ENCODE measurements at regions not wholly inside any gene's neighbourhood (a gene's known extent, or its start where the extent isn't known, plus 50 kb on each side); places are given as distances from the start of the nearest gene placed in this dataset.

DNA sequence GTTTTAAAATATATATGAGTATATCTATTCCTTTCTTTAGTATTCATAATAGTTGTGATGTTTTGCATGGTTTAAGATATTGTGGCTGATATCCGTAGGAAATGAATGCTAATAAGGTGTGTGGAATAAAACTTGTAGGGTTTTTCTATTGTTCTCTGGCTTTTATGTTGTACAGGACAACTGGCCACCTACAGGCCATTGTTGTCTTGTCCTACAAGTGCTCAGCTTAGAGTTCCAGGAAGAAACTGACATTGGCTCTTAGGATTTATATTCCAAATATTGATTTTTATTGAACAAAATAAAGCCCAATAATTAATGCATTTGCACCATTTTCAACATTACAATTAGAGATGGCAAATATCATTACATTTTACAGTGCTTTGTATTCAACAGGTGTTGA is 512.8 kb upstream of the TENM4 start:
- DNase-seq (ENCODE audit: low read depth): no peak

- DNase-seq (ENCODE audit: low read depth): no peak
These were observed 509.9 kb upstream of the TENM4 start for GRCh38 chr11:79950741-79951140.

- DNase-seq (ENCODE audit: low read depth): no peak
These were observed 509.3 kb upstream of the TENM4 start for GRCh38 chr11:79950172-79950571.

DNA sequence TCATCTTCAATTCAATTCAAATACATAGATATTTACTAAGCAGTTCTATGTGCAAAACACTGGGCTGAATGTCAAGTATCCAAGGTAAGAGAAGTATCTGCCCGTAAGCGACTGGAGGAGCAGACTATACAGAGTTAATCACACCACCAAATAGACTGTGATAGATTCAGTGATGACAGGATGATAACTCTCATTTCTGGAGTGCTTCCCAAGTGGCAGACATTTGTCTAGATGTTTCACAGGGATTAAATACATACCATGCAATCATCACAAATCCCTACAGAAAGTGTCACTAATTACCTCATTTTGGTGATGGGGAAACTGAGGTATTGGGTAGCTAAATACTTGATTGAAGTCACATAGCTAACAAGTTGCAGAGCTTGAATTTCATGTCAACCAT is 508.7 kb upstream of the TENM4 start:
- no peak for DNase-seq (ENCODE audit: low read depth)

- DNase-seq (ENCODE audit: low read depth): no peak
These were observed 501.8 kb upstream of the TENM4 start for GRCh38 chr11:79942646-79943045.

GRCh38 chr11:79942090-79942489 is 501.3 kb upstream of the TENM4 start:
- no peak for DNase-seq (ENCODE audit: low read depth)

GRCh38 chr11:79940974-79941735 is 500.3 kb upstream of the TENM4 start:
- DNase-seq (ENCODE audit: low read depth): no peak

GRCh38 chr11:79940165-79940564 is 499.3 kb upstream of the TENM4 start:
- no peak for DNase-seq (ENCODE audit: low read depth)

DNA sequence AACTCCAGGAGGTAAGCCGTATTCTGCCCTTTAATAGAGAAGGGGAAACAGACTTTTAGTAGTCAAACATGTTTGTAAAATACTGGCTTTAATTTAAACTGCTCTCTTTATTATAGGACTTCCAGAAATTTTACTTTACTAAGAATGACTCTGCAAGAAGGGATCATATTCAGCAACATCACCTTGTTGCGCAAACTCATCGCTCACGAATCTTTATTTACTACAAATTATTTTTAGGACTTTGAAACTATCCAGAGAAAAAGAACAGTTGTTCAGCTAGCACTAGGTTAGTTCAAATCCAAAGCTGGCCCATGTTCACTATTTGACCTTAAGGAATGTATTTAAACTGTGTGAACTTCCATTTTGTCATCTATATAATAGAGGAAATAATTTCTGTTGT is 498.3 kb upstream of the TENM4 start:
- no peak for DNase-seq (ENCODE audit: low read depth)

GRCh38 chr11:79937676-79938334 is 497.0 kb upstream of the TENM4 start:
- no peak for DNase-seq (ENCODE audit: low read depth)

DNA sequence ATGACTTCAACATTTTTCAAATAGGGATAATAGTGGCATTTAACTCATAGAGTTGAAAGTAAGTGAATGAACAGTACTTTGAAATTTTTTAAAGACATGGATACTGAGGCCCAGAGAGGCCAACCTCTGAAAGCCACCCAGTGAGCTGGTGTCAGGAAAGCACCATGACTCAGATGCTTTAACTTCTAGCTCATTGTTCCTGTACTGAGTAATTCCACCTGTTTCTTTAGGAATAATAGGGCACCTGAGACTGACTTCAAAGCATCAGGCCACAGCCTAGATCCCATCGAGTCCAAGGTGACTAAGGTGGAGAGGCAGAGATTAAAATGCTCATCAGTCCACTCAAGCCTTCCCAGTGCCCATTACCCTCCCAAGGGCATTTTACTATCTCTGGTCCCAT is 491.8 kb upstream of the TENM4 start:
- no peak for DNase-seq (ENCODE audit: low read depth)

DNA sequence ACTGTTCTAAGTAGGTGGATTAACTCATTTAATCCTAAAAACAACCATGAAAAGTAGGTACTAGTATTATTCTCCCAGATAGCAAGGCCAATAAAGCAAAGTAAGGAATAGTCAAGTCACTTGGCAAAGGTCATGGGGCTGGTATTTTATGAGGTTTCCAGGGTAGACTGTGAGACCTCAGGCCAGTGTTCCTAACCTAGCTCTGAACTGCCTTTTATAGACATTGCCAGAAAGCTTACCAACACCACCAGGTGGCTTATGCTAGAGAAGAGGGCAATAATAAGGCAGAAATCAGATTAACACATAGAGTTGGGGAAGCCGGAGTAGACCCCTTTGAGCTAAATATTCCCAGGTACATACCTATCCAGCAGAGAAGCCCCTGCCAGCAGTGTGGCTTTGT is 490.9 kb upstream of the TENM4 start:
- no peak for DNase-seq (ENCODE audit: low read depth)

- DNase-seq (ENCODE audit: low read depth): no peak
These were observed 485.9 kb upstream of the TENM4 start for GRCh38 chr11:79926707-79927106.

GRCh38 chr11:79925570-79925969 is 484.7 kb upstream of the TENM4 start:
- DNase-seq (ENCODE audit: low read depth): no peak

DNA sequence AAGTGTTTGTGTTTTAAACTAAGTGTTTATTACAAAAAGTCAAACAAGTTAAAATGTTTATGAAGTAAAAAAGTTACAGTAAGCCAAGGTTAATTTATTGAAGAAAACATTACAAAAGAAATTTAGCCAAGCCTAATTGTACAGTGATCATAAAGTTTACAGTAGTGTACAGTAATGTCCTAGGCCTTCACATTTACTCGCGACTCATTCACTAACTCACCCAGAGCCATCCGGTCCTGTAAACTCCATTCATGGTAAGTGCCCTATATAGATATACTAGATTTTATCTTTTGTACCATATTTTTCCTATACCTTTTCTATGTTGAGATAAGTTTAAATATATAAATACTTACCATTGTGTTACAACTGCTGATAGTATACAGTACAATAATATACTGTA is 481.8 kb upstream of the TENM4 start:
- no peak for DNase-seq (ENCODE audit: low read depth)

DNA sequence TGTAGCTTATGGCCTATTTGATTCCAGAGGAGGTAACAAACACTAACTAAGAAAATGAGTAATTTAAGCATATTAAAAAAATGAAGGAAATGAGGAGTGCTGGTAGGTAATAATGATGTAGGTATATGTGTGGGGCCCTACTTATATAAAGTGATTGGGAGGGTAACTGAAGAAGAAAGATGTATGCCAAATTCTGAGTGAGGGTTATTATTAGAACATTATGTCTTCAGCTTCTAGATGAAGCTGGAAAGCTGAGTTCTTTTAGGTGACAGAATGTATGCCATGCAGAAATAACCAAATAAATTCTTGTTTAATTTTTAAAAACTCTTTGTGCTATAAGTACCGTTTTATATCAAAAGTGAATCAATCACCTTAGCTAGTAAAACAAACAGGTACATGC is 479.6 kb upstream of the TENM4 start:
- no peak for DNase-seq (ENCODE audit: low read depth)

DNA sequence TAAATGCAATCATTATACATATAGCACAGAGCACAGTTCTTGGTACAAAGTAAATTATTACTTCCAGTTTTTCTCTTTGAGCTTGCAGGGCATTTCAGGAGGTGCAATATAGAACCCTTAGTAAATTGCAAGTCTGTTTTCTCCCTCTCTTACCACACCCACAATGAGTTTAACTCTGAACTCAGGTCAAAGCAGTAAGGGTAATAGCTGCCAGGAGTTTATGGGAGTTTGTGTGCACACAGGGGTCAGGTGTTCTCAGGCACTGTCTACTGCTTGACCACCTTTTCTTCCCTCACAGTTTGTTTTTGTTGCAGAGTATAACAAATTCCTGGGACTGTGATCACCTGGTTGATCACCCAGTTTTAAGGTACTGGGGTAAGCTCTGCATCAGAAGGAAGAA is 478.5 kb upstream of the TENM4 start:
- DNase-seq (ENCODE audit: low read depth): no peak

DNA sequence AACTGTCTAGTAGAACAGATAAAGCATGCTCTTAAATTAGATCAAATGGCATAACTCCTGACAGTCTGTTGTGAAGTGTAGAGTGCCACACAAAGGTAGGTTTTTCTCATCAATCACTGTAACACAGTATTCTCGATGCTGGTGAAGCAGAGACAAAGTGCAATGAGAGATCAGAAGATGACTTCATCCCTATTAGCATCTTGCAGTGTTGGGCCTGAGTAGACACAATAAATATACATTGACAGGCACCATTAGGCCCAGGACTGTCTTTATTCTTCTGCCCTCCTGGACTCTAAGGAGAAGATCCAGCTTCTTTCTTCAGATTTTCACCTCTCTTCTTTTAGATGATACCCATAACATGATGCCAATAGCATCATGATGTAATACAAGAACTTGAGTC is 478.0 kb upstream of the TENM4 start:
- DNase-seq (ENCODE audit: low read depth): no peak

GRCh38 chr11:79906164-79906563 is 465.3 kb upstream of the TENM4 start:
- no peak for DNase-seq (ENCODE audit: low read depth)

DNA sequence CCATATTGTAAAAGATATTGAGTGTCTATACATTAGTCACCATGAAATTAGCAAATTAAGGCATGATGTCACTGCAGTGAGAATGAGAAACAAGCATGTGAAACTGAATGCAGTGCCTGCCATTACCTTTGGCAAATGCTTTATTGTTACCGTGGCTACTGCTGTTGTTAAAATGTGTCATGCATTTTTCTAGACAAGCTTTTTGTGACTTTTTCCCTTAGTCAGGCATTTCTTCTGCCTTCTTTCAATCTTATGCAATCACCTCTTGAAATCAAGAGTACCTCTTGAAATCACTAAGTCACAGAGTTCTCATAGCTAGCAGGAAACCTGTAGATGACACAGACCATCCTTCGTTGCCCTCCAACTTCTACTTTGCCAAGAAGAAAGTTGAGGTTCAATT is 461.7 kb upstream of the TENM4 start:
- DNase-seq (ENCODE audit: low read depth): no peak

DNA sequence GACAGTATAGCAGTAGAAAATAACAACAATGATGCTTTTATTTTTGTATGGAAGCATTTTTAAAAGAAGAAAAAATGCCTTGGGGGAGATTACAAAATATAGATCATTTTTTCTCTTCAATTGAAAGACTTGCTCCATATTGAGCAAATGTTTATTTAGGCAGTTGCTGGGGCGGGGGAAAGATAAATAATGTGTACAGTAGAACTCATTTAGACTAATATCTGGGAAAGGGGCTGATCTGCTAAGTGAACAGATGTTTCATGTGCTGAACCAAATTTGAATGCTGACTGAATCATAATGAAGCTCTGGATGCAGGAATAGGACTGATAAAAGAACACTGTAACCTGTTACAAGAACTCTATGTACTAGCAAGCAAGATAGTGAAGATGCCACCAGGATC is 457.1 kb upstream of the TENM4 start:
- no peak for DNase-seq (ENCODE audit: low read depth)

DNA sequence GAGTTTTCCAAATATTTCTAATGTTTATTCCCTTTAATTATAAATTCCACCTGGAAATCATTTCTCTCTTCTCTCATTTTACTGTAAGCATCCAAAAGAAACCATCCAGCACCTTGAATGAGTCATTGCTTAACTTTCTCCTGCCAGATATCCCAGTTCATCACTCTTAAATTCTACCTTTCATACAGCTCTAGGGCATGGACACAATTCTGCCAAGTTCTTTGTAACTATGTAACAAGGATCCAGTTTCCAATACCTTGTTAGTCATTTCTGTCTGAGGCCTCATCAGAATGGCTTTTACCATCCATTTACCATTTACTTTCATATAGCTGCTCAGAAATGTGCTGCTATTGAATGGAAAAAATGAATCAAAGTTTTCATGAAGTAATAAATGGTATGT is 455.4 kb upstream of the TENM4 start:
- DNase-seq (ENCODE audit: low read depth): no peak

DNA sequence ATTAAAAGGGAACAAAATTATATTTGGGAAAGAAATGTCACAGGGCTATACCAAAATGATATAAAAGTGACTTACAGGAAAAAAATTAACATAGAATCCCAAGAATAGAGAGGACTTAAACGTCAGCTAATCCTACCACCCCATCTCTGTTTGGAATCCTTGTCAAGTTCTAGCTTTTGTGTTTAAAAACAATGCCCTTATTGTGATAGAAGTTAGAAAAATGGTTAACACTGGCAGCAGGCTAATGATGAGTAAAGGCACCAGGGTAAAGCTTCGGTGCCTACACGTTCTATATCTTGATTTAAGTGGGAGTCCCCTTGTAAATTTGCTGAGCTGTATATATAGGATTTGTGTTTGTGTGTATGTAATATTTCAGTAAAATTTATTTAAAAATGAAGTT is 453.3 kb upstream of the TENM4 start:
- no peak for DNase-seq (ENCODE audit: low read depth)

GRCh38 chr11:79890272-79890671 is 449.4 kb upstream of the TENM4 start:
- no peak for DNase-seq (ENCODE audit: low read depth)
